GM12878 (cell line): ENCODE measurements at regions not wholly inside any gene's neighbourhood (a gene's known extent, or its start where the extent isn't known, plus 50 kb on each side); places are given as distances from the start of the nearest gene placed in this dataset.

Experiments
- BCL3 ChIP-seq: IDR thresholded peaks from 2 replicates; pipeline ENCODE4 v1.6.1; 2011; ENCODE audit warnings: borderline replicate concordance, low read depth, mild to moderate bottlenecking, moderate library complexity, low read length; ENCODE audit not compliant: insufficient read depth, poor library complexity, severe bottlenecking
- CEBPB ChIP-seq, 2 experiments: fragments of 150-350 bp in 1 of 2; IDR thresholded peaks; 2 replicates each; pipeline ENCODE4 v1.6.1; 2012 to 2014; ENCODE audit warnings: low read depth in 2 of 2, low read length in 2 of 2, borderline replicate concordance in 1 of 2, inconsistent platforms in 1 of 2
- MXI1 ChIP-seq: fragments of 150-350 bp; IDR thresholded peaks from 2 replicates; pipeline ENCODE4 v1.6.1; 2011; ENCODE audit warnings: low read depth, mild to moderate bottlenecking, inconsistent platforms, low read length, improper control_type of control experiment
- MYB ChIP-seq: fragments of 150-350 bp; IDR thresholded peaks from 2 replicates; pipeline ENCODE4 v1.6.1; 2014; ENCODE audit warnings: mild to moderate bottlenecking, low read depth, low read length, borderline replicate concordance
- NFYA ChIP-seq: IDR thresholded peaks from 2 replicates; pipeline ENCODE4 v1.6.1; 2011; ENCODE audit warnings: low read depth, mild to moderate bottlenecking, low read length, improper control_type of control experiment, borderline replicate concordance
- NR2C2 ChIP-seq: IDR thresholded peaks from 2 replicates; pipeline ENCODE4 v1.6.1; 2011; ENCODE audit warnings: borderline replicate concordance, low read depth; ENCODE audit not compliant: control insufficient read depth, insufficient read length
- RAD21 ChIP-seq: IDR thresholded peaks from 2 replicates; pipeline ENCODE4 v1.6.1; 2011; ENCODE audit warnings: mild to moderate bottlenecking, low read depth, low read length, moderate library complexity; ENCODE audit not compliant: insufficient read depth
- RFX5 ChIP-seq: IDR thresholded peaks from 2 replicates; pipeline ENCODE4 v1.6.1; 2011; ENCODE audit warnings: low read depth, low read length, improper control_type of control experiment
- STAT1 ChIP-seq: fragments of 450-650 bp; conservative IDR thresholded peaks from 2 replicates; pipeline ENCODE4 v1.6.1; 2014; ENCODE audit warnings: antibody characterized with exemption, mild to moderate bottlenecking
- ZNF592 ChIP-seq: fragments of 450-650 bp; IDR thresholded peaks from 2 replicates; pipeline ENCODE4 v1.6.1; 2017; ENCODE audit warnings: mild to moderate bottlenecking, moderate library complexity
- TF ChIP-seq, protein P1 (sequence below), 3 experiments: IDR thresholded peaks in 2 of 3; conservative IDR thresholded peaks in 1 of 3; 2 replicates each; pipeline ENCODE4 v1.5.1; 2011; ENCODE audit warnings: low read depth in 3 of 3, low read length in 3 of 3, mild to moderate bottlenecking in 3 of 3, control low read depth in 2 of 3, moderate library complexity in 2 of 3, inconsistent platforms in 1 of 3, mixed read lengths in 1 of 3; ENCODE audit not compliant: control insufficient read depth in 2 of 3, insufficient read depth in 1 of 3; ENCODE audit errors: extremely low read depth in 1 of 3

DNA sequence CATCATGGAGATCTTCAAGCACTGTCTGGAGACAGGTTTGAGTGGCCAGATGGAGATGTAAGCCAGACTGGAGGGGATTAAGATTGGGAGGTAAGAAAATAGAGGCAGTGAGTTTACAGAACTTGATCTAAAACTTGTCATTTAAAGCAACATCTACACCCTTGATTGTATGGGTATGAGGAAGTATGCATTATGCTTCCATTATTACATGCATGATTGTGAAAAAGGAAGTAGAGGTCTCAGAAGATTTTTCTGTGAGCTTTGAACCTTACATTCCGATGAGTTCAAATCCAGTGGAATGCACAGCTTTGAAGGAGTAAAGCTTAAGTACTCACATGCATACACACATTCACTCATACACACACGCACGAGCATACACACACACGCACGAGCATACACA is 550.8 kb downstream of the MED13L start (continued):
- TF ChIP-seq, protein P1, sequence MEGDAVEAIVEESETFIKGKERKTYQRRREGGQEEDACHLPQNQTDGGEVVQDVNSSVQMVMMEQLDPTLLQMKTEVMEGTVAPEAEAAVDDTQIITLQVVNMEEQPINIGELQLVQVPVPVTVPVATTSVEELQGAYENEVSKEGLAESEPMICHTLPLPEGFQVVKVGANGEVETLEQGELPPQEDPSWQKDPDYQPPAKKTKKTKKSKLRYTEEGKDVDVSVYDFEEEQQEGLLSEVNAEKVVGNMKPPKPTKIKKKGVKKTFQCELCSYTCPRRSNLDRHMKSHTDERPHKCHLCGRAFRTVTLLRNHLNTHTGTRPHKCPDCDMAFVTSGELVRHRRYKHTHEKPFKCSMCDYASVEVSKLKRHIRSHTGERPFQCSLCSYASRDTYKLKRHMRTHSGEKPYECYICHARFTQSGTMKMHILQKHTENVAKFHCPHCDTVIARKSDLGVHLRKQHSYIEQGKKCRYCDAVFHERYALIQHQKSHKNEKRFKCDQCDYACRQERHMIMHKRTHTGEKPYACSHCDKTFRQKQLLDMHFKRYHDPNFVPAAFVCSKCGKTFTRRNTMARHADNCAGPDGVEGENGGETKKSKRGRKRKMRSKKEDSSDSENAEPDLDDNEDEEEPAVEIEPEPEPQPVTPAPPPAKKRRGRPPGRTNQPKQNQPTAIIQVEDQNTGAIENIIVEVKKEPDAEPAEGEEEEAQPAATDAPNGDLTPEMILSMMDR (IDR thresholded peaks at IDR 0.05 in 2 of 3, conservative IDR thresholded peaks at IDR 0.05 in 1 of 3; ENCODE audit: control insufficient read depth in 2 of 3, extremely low read depth in 1 of 3, insufficient read depth in 1 of 3, low read depth in 3 of 3, low read length in 3 of 3): no peak
- TF ChIP-seq RAD21: no peak
- no peak for TF ChIP-seq BCL3
- no peak for TF ChIP-seq STAT1
- TF ChIP-seq MXI1: no peak
- no peak for TF ChIP-seq CEBPB (IDR thresholded peaks at IDR 0.05; ENCODE audit: borderline replicate concordance in 1 of 2, low read depth in 2 of 2, low read length in 2 of 2)
- TF ChIP-seq MYB: no peak
- TF ChIP-seq NR2C2: no peak
- no peak for TF ChIP-seq NFYA
- no peak for TF ChIP-seq RFX5
- no peak for TF ChIP-seq ZNF592
- TF ChIP-seq, all 136 proteins: peak for 0
